GM12864 (cell line): ENCODE measurements at regions not wholly inside any gene's neighbourhood (a gene's known extent, or its start where the extent isn't known, plus 50 kb on each side); places are given as distances from the start of the nearest gene placed in this dataset.
A peak's percentile ranks its signal among the peaks of the same experiment; 100 is the strongest.
"Not testable (repeated sequence)": the region's sequence is repeated elsewhere in the genome, so short reads cannot be mapped to it uniquely, and the experiment has no call there.

Experiments
- DNase-seq: peaks from one replicate; pipeline ENCODE4 v3.0.0-alpha.2; 2011; ENCODE audit warnings: low read depth
- H3K4me3 ChIP-seq: 2 replicates; pipeline ENCODE4 v1.5.1; 2011; ENCODE audit warnings: mild to moderate bottlenecking, low read depth, low read length, control low read depth
- TF ChIP-seq, protein P1 (sequence below): IDR thresholded peaks from 2 replicates; pipeline ENCODE4 v1.5.1; 2011; ENCODE audit warnings: low read depth, mild to moderate bottlenecking, moderate library complexity, low read length, control low read depth, inconsistent platforms; ENCODE audit errors: missing control alignments

- DNase-seq, result peak; percentile 40
- TF ChIP-seq, protein P1, sequence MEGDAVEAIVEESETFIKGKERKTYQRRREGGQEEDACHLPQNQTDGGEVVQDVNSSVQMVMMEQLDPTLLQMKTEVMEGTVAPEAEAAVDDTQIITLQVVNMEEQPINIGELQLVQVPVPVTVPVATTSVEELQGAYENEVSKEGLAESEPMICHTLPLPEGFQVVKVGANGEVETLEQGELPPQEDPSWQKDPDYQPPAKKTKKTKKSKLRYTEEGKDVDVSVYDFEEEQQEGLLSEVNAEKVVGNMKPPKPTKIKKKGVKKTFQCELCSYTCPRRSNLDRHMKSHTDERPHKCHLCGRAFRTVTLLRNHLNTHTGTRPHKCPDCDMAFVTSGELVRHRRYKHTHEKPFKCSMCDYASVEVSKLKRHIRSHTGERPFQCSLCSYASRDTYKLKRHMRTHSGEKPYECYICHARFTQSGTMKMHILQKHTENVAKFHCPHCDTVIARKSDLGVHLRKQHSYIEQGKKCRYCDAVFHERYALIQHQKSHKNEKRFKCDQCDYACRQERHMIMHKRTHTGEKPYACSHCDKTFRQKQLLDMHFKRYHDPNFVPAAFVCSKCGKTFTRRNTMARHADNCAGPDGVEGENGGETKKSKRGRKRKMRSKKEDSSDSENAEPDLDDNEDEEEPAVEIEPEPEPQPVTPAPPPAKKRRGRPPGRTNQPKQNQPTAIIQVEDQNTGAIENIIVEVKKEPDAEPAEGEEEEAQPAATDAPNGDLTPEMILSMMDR, result no peak
- no peak overlapping the region for H3K4me3 ChIP-seq
Observed at GRCh38 chr3:4065085-4065484, 238.1 kb upstream of the SETMAR start.

DNA sequence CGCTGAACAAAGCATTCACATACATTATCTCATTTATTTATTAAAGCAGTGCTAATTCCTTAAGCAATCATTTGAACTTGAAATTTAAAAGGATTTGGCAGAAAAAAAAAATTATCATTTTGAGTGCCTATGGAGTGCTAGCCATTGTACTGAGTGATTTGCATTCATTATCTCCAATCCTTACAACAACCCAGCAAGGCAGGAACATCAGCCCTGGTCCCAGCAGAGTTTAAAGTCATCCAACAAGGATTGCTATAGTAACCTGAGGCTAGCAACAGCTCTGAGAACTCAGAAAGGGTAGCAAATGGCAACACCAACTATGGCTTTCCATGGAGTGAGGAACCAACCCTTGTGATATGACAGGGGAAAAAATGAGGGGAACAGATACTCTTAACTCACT is 237.6 kb upstream of the SETMAR start:
- TF ChIP-seq, protein P1, result no peak
- DNase-seq, result no peak
- H3K4me3 ChIP-seq, result no peak overlapping the region

- TF ChIP-seq, protein P1, result no peak
- H3K4me3 ChIP-seq, result no peak overlapping the region
- DNase-seq, result no peak
Observed at GRCh38 chr3:4067893-4068292, 235.3 kb upstream of the SETMAR start.

- no peak for DNase-seq
- no peak overlapping the region for H3K4me3 ChIP-seq
- TF ChIP-seq, protein P1, result no peak
Observed at GRCh38 chr3:4069796-4070195, 233.4 kb upstream of the SETMAR start.

DNA sequence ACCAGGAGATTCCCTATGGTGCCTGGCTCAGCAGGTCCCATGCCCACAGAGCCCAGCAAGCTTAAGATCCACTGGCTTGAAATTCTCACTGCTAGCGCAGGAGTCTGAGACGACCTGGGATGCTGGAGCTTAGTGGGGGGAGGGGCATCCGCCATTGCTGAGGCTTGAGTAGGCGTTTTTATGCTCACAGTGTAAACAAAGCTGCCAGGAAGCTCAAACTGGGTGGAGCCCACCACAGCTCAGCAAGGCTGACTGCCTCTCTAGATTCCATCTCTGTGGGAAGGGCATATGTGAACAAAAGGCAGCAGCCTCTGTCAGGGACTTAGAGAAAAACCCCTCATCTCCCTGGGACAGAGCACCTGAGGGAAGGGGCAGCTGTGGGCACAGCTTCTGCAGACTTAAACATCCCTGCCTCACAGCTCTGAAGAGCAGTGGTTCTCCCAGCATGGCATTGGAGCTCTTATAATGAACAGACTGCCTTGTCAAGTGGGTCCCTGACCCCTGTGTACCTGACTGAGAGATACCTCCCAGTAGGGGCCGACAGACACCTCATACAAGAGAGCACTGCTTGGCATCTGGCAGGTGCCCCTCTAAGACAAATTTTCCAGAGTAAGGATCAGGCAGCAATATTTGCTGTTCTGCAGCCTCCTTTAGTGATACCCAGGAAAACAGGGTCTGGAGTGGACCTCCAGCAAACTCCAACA is 231.5 kb upstream of the SETMAR start:
- H3K4me3 ChIP-seq, result no peak overlapping the region
- TF ChIP-seq, protein P1, result no peak
- no peak for DNase-seq

DNA sequence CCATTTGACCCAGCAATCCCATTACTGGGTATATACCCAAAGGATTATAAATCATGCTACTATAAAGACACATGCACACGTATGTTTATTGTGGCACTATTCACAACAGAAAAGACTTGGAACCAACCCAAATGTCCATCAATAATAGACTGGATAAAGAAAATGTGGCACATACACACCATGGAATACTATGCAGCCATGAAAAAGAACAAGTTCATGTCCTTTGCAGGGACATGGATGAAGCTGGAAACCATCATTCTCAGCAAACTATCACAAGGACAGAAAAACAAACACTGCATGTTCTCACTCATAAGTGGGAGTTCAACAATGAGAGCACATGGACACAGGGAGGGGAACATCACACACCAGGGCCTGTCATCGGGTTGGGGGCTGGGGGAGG is 225.9 kb upstream of the SETMAR start:
- not testable (repeated sequence) for H3K4me3 ChIP-seq, DNase-seq

DNA sequence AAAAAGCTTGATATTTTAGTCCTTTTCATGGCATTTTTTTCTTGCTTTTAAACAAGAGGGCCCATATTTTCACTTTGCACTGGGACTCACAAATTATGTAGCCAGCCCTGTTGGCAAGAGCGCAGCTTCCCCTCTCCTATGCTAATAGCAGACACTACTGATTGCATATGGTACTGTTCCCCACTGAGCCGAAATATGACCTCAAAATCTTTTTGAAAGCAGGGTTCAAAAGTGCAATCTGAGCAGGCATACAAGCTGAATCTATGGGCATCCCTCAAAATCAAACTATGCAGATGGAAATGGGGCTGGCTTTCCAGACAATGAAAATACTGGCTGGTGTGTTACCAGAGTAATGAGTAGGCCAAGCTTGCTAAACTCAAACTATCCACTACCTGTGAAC is 225.2 kb upstream of the SETMAR start:
- no peak overlapping the region for H3K4me3 ChIP-seq
- DNase-seq, result no peak
- TF ChIP-seq, protein P1, result no peak

DNA sequence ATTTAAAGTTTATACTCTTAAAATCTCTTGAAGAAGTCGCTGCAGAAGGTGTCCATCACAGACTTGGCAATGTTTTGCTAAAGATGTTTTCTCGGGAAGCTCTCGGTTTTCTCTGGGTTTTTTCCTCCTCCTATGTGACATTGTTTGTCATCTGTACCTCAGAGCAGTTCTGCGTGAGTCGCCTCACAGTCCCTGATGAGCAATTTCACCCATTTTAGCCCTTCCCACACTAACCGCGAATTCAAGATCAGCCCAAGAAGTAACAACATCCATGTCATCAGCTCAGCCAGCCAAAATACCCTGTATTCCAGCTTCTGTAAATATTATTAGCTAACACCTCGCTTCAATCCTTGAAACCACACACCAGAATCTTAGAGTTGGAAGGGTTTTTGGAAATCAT is 224.3 kb upstream of the SETMAR start:
- no peak for DNase-seq
- H3K4me3 ChIP-seq, result no peak overlapping the region
- TF ChIP-seq, protein P1, result no peak
